ENCODE measurements at regions not wholly inside any gene's neighbourhood (a gene's known extent, or its start where the extent isn't known, plus 50 kb on each side); places are given as distances from the start of the nearest gene placed in this dataset.

- TF ChIP-seq SNAPC5 (CRISPR knock-in tag; IDR thresholded peaks at IDR 0.05; ENCODE audit: borderline replicate concordance) (no peak), RARA (CRISPR knock-in tag; IDR thresholded peaks at IDR 0.05) (peak; percentile 40; the same call in 1 of the 2 replicates), SOX6 (IDR thresholded peaks at IDR 0.05) (no peak), SOX6 (CRISPR knock-in tag; IDR thresholded peaks at IDR 0.05) (no peak), ZNF589 (CRISPR knock-in tag; conservative IDR thresholded peaks at IDR 0.05) (no peak), ZNF737 (CRISPR knock-in tag; IDR thresholded peaks at IDR 0.05; ENCODE audit: borderline replicate concordance) (no peak), BCL6 (CRISPR knock-in tag; IDR thresholded peaks at IDR 0.05) (peak; percentile 97), ZNF782 (CRISPR knock-in tag; IDR thresholded peaks at IDR 0.05; ENCODE audit: borderline replicate concordance) (no peak), TFE3 (CRISPR knock-in tag; IDR thresholded peaks at IDR 0.05) (no peak), MIXL1 (CRISPR knock-in tag; IDR thresholded peaks at IDR 0.05) (no peak), ZNF646 (CRISPR knock-in tag; IDR thresholded peaks at IDR 0.05) (no peak), ZNF576 (CRISPR knock-in tag; IDR thresholded peaks at IDR 0.05) (no peak), ZNF563 (CRISPR knock-in tag; IDR thresholded peaks at IDR 0.05) (no peak), ONECUT2 (CRISPR knock-in tag; IDR thresholded peaks at IDR 0.05) (0 out of 2 replicates have a peak, but pooled peaks have one; percentile 48), JUNB (CRISPR knock-in tag; IDR thresholded peaks at IDR 0.05; ENCODE audit: borderline replicate concordance) (no peak), MYC (CRISPR knock-in tag; IDR thresholded peaks at IDR 0.05; ENCODE audit: borderline replicate concordance) (no peak), ZNF614 (CRISPR knock-in tag; IDR thresholded peaks at IDR 0.05; ENCODE audit: borderline replicate concordance) (no peak), SP2 (CRISPR knock-in tag; IDR thresholded peaks at IDR 0.05) (no peak)
These were observed 417.2 kb downstream of the ZBBX start (continued) for GRCh38 chr3:166962911-166963310.

All from HepG2 (cell line).